ENCODE measurements at regions not wholly inside any gene's neighbourhood (a gene's known extent, or its start where the extent isn't known, plus 50 kb on each side); places are given as distances from the start of the nearest gene placed in this dataset.

- TF ChIP-seq POLR2A (IDR thresholded peaks at IDR 0.05) (no peak), CTCF (IDR thresholded peaks at IDR 0.05) (no peak), POLR2AphosphoS5 (IDR thresholded peaks at IDR 0.05) (no peak)
Observed at GRCh38 chr10:8262317-8262716, 207.8 kb downstream of the GATA3 start.
